ENCODE measurements at regions not wholly inside any gene's neighbourhood (a gene's known extent, or its start where the extent isn't known, plus 50 kb on each side); places are given as distances from the start of the nearest gene placed in this dataset.
"Not testable (repeated sequence)": the region's sequence is repeated elsewhere in the genome, so short reads cannot be mapped to it uniquely, and the experiment has no call there.

GRCh38 chr4:57364255-57364654 is 254.1 kb upstream of the IGFBP7 start:
- DNase-seq (no peak), ATAC-seq (ENCODE audit: low read depth) (no peak)
- Mint-ChIP-seq H3K4me3 (no peak overlapping the region), H3K36me3 (no peaks in the 10 kb centered on the region), H3K9me3 (no peaks in the 10 kb centered on the region), H3K27ac (no peak overlapping the region), H3K4me1 (no peaks in the 10 kb centered on the region), H3K27me3 (no peaks in the 10 kb centered on the region)
- POLR2A ChIA-PET = no interaction called here

- H3K27me3 Mint-ChIP-seq = no peaks in the 10 kb centered on the region
- POLR2A ChIA-PET = no interaction called here
- H3K27ac Mint-ChIP-seq = no peak overlapping the region
- DNase-seq (no peak), ATAC-seq (ENCODE audit: low read depth) (no peak)
- no peak overlapping the region for H3K4me3 Mint-ChIP-seq
- no peaks in the 10 kb centered on the region for H3K4me1 Mint-ChIP-seq
- no peaks in the 10 kb centered on the region for H3K36me3 Mint-ChIP-seq
- no peaks in the 10 kb centered on the region for H3K9me3 Mint-ChIP-seq
Observed at GRCh38 chr4:57363346-57363745, 253.2 kb upstream of the IGFBP7 start.

GRCh38 chr4:57360681-57361080 is 250.5 kb upstream of the IGFBP7 start:
- Mint-ChIP-seq H3K27me3 (no peaks in the 10 kb centered on the region), H3K36me3 (no peaks in the 10 kb centered on the region), H3K4me3 (no peak overlapping the region)

GRCh38 chr4:57355101-57355665 is 245.0 kb upstream of the IGFBP7 start:
- no peak overlapping the region for H3K4me3 Mint-ChIP-seq
- H3K36me3 Mint-ChIP-seq = no peaks in the 10 kb centered on the region
- no peaks in the 10 kb centered on the region for H3K4me1 Mint-ChIP-seq
- DNase-seq (no peak), ATAC-seq (ENCODE audit: low read depth) (no peak)
- H3K27me3 Mint-ChIP-seq = no peaks in the 10 kb centered on the region
- H3K27ac Mint-ChIP-seq = no peak overlapping the region
- H3K9me3 Mint-ChIP-seq = no peaks in the 10 kb centered on the region
- POLR2A ChIA-PET = no interaction called here

More at GRCh38 chr4:57360681-57361080, 250.5 kb upstream of the IGFBP7 start:
- Mint-ChIP-seq H3K27ac (no peak overlapping the region), H3K4me1 (no peaks in the 10 kb centered on the region), H3K9me3 (no peaks in the 10 kb centered on the region)
- DNase-seq (no peak), ATAC-seq (ENCODE audit: low read depth) (no peak)
- POLR2A ChIA-PET = no interaction called here

- Mint-ChIP-seq H3K4me1 (no peaks in the 10 kb centered on the region), H3K36me3 (no peaks in the 10 kb centered on the region), H3K9me3 (no peaks in the 10 kb centered on the region), H3K4me3 (no peak overlapping the region), H3K27me3 (no peaks in the 10 kb centered on the region), H3K27ac (no peak overlapping the region)
- ATAC-seq (ENCODE audit: low read depth) = no peak
- no peak for DNase-seq
- POLR2A ChIA-PET = no interaction called here
Observed at GRCh38 chr4:57351731-57352130, 241.5 kb upstream of the IGFBP7 start.

- no peaks in the 10 kb centered on the region for H3K27me3 Mint-ChIP-seq
- ATAC-seq (ENCODE audit: low read depth) = no peak
- no peak for DNase-seq
- no peaks in the 10 kb centered on the region for H3K36me3 Mint-ChIP-seq
- no peaks in the 10 kb centered on the region for H3K4me1 Mint-ChIP-seq
- no peak overlapping the region for H3K4me3 Mint-ChIP-seq
- POLR2A ChIA-PET = no interaction called here
- H3K27ac Mint-ChIP-seq = no peak overlapping the region
- no peaks in the 10 kb centered on the region for H3K9me3 Mint-ChIP-seq
Observed at GRCh38 chr4:57344296-57344695, 234.1 kb upstream of the IGFBP7 start.

- Mint-ChIP-seq H3K36me3 (no peaks in the 10 kb centered on the region), H3K4me3 (no peak overlapping the region), H3K27ac (no peak overlapping the region), H3K9me3 (no peaks in the 10 kb centered on the region), H3K27me3 (no peaks in the 10 kb centered on the region), H3K4me1 (no peaks in the 10 kb centered on the region)
- POLR2A ChIA-PET = no interaction called here
- ATAC-seq (ENCODE audit: low read depth) = no peak
- DNase-seq = no peak
Observed at GRCh38 chr4:57342411-57342810, 232.2 kb upstream of the IGFBP7 start.

- H3K27me3 Mint-ChIP-seq; H3K9me3 Mint-ChIP-seq; H3K36me3 Mint-ChIP-seq; ATAC-seq (ENCODE audit: low read depth); POLR2A ChIA-PET; H3K4me3 Mint-ChIP-seq; DNase-seq; H3K4me1 Mint-ChIP-seq; H3K27ac Mint-ChIP-seq: not testable (repeated sequence)
Observed at GRCh38 chr4:57338861-57339260, 228.7 kb upstream of the IGFBP7 start.

GRCh38 chr4:57333684-57334083 is 223.5 kb upstream of the IGFBP7 start:
- ATAC-seq (ENCODE audit: low read depth) (no peak), DNase-seq (no peak)
- POLR2A ChIA-PET = no interaction called here
- Mint-ChIP-seq H3K36me3 (no peaks in the 10 kb centered on the region), H3K4me3 (no peak overlapping the region), H3K27ac (no peak overlapping the region), H3K27me3 (no peaks in the 10 kb centered on the region), H3K4me1 (no peaks in the 10 kb centered on the region), H3K9me3 (no peaks in the 10 kb centered on the region)

GRCh38 chr4:57331959-57332358 is 221.8 kb upstream of the IGFBP7 start:
- POLR2A ChIA-PET = no interaction called here
- DNase-seq = no peak
- H3K27ac Mint-ChIP-seq = no peak overlapping the region
- no peak overlapping the region for H3K4me3 Mint-ChIP-seq
- no peaks in the 10 kb centered on the region for H3K9me3 Mint-ChIP-seq
- no peak for ATAC-seq (ENCODE audit: low read depth)
- no peaks in the 10 kb centered on the region for H3K4me1 Mint-ChIP-seq
- no peaks in the 10 kb centered on the region for H3K27me3 Mint-ChIP-seq
- no peaks in the 10 kb centered on the region for H3K36me3 Mint-ChIP-seq

- POLR2A ChIA-PET = no interaction called here
- Mint-ChIP-seq H3K27me3 (peaks cover 2% of the 10 kb centered on the region), H3K9me3 (no peaks in the 10 kb centered on the region), H3K4me3 (no peak overlapping the region), H3K36me3 (no peaks in the 10 kb centered on the region), H3K27ac (no peak overlapping the region), H3K4me1 (no peaks in the 10 kb centered on the region)
- DNase-seq (no peak), ATAC-seq (ENCODE audit: low read depth) (no peak)
Observed at GRCh38 chr4:57329279-57329678, 219.1 kb upstream of the IGFBP7 start.

- POLR2A ChIA-PET = no interaction called here
- Mint-ChIP-seq H3K4me1 (no peaks in the 10 kb centered on the region), H3K27ac (no peak overlapping the region), H3K9me3 (no peaks in the 10 kb centered on the region), H3K36me3 (no peaks in the 10 kb centered on the region), H3K4me3 (no peak overlapping the region), H3K27me3 (peaks cover 2% of the 10 kb centered on the region)
- no peak for DNase-seq
- no peak for ATAC-seq (ENCODE audit: low read depth)
Observed at GRCh38 chr4:57324673-57325307, 214.6 kb upstream of the IGFBP7 start.

GRCh38 chr4:57320849-57321248 is 210.7 kb upstream of the IGFBP7 start:
- no peaks in the 10 kb centered on the region for H3K9me3 Mint-ChIP-seq
- H3K27me3 Mint-ChIP-seq = no peaks in the 10 kb centered on the region
- POLR2A ChIA-PET = no interaction called here
- H3K4me3 Mint-ChIP-seq = no peak overlapping the region
- no peaks in the 10 kb centered on the region for H3K36me3 Mint-ChIP-seq
- H3K4me1 Mint-ChIP-seq = no peaks in the 10 kb centered on the region
- ATAC-seq (ENCODE audit: low read depth) (no peak), DNase-seq (no peak)
- no peak overlapping the region for H3K27ac Mint-ChIP-seq

- Mint-ChIP-seq H3K4me3 (no peak overlapping the region), H3K27me3 (no peaks in the 10 kb centered on the region), H3K27ac (no peak overlapping the region), H3K4me1 (no peaks in the 10 kb centered on the region), H3K9me3 (no peaks in the 10 kb centered on the region), H3K36me3 (no peaks in the 10 kb centered on the region)
- no peak for DNase-seq
- no peak for ATAC-seq (ENCODE audit: low read depth)
- POLR2A ChIA-PET = no interaction called here
Observed at GRCh38 chr4:57320217-57320616, 210.0 kb upstream of the IGFBP7 start.

GRCh38 chr4:57318703-57319102 is 208.5 kb upstream of the IGFBP7 start:
- H3K27me3 Mint-ChIP-seq = no peaks in the 10 kb centered on the region
- no peak for DNase-seq
- ATAC-seq (ENCODE audit: low read depth) = no peak
- no peaks in the 10 kb centered on the region for H3K9me3 Mint-ChIP-seq
- H3K36me3 Mint-ChIP-seq = no peaks in the 10 kb centered on the region
- H3K4me3 Mint-ChIP-seq = no peak overlapping the region
- H3K27ac Mint-ChIP-seq = no peak overlapping the region
- POLR2A ChIA-PET = no interaction called here
- no peaks in the 10 kb centered on the region for H3K4me1 Mint-ChIP-seq

Data from activated naive CD8-positive, alpha-beta T cell treated with anti-CD3 and anti-CD28 coated beads, Interleukin-2, amount 10 ng/mL, durations not matched to agents 7 days and 5 days (primary cell).